HepG2 (cell line): ENCODE measurements at regions not wholly inside any gene's neighbourhood (a gene's known extent, or its start where the extent isn't known, plus 50 kb on each side); places are given as distances from the start of the nearest gene placed in this dataset.

Source experiments
- ATAC-seq: fragments of 200-7000 bp; cut with Tn5 transposase; 3 replicates; pipeline ENCODE4 v1.9.1; 2020; ENCODE audit warnings: mild to moderate bottlenecking, moderate library complexity
- BruUV-seq: library from RNA; stranded (reverse); fragments of 400-500 nt; replicated peaks from 2 replicates; lab custom pipeline; 2021; lab: Mats Ljungman, UMichigan
- CTCF ChIA-PET: fragments of 300-600 bp; formaldehyde crosslinking; extraction: SDS; loops from one replicate; lab custom pipeline; 2021; ENCODE audit warnings: low total read pairs, inconsistent platforms, low intra/inter-chr PET ratio; lab: Yijun Ruan, JAX
- POLR2A ChIA-PET: fragments of 350-600 bp; sonication (Branson Sonifier 250); formaldehyde crosslinking; loops from one replicate; lab custom pipeline; 2020; ENCODE audit warnings: antibody characterized with exemption, inconsistent platforms; lab: Yijun Ruan, JAX
- DNase-seq: peaks from one replicate; pipeline ENCODE4 v3.0.0-alpha.2; 2015; ENCODE audit warnings: low spot score
- FAIRE-seq: peaks from 3 replicates; lab custom pipeline; 2011; peaks lifted over from hg19 to GRCh38; lab: Jason Lieb, UNC
- H2AFZ ChIP-seq: one replicate; pipeline ENCODE4 v1.6.1; 2011; ENCODE audit warnings: low read length, inconsistent platforms
- H3K27ac ChIP-seq: fragments of 300-600 bp; 3 replicates; pipeline ENCODE4 v1.8.0; 2011; ENCODE audit warnings: mixed run types, mild to moderate bottlenecking, mixed read lengths, low read length, inconsistent platforms; ENCODE audit not compliant: insufficient read depth; ENCODE audit errors: extremely low read length
- H3K27me3 ChIP-seq, 2 experiments: fragments of 200-600 bp in 1 of 2; 2 replicates in 1 of 2; 3 replicates in 1 of 2; pipeline versions ENCODE4 v1.6.0 to v1.8.0; 2011; ENCODE audit warnings: low read length in 2 of 2, mild to moderate bottlenecking in 2 of 2, moderate library complexity in 2 of 2, inconsistent platforms in 1 of 2; ENCODE audit not compliant: insufficient read depth in 2 of 2, control insufficient read depth in 1 of 2
- H3K36me3 ChIP-seq, 2 experiments: fragments of 200-600 bp in 1 of 2; replicated peaks in 1 of 2; 2 replicates in 1 of 2; 3 replicates in 1 of 2; pipeline versions ENCODE4 v1.5.1 to v1.8.0; 2011; ENCODE audit warnings: low read length in 2 of 2, inconsistent platforms in 1 of 2; ENCODE audit not compliant: insufficient read depth in 2 of 2, control insufficient read depth in 1 of 2
- H3K4me1 ChIP-seq: 2 replicates; pipeline ENCODE4 v1.5.1; 2012; ENCODE audit warnings: low read length, inconsistent platforms; ENCODE audit not compliant: insufficient read depth
- H3K4me2 ChIP-seq: 2 replicates; pipeline ENCODE4 v1.6.0; 2011; ENCODE audit warnings: low read depth, low read length, inconsistent platforms
- H3K4me3 ChIP-seq, 3 experiments: fragments of 200-600 bp in 1 of 3; sonication (generic), shearing (Covaris generic) in 1 of 3; replicated peaks in 1 of 3; 2 replicates each; pipeline ENCODE4 v1.5.1; 2011 to 2016; ENCODE audit warnings: low read length in 3 of 3, inconsistent platforms in 2 of 3, low read depth in 2 of 3, mild to moderate bottlenecking in 2 of 3, control low read depth in 1 of 3, mixed read lengths in 1 of 3; ENCODE audit not compliant: insufficient read depth in 1 of 3
- H3K79me2 ChIP-seq: one replicate; pipeline ENCODE4 v1.6.1; 2011; ENCODE audit warnings: low read length, inconsistent platforms; ENCODE audit not compliant: insufficient read depth
- H3K9ac ChIP-seq: 2 replicates; pipeline ENCODE4 v1.6.0; 2011; ENCODE audit warnings: mild to moderate bottlenecking, low read depth, low read length, inconsistent platforms; ENCODE audit not compliant: insufficient read depth
- H3K9me3 ChIP-seq: 2 replicates; pipeline ENCODE4 v1.5.1; 2012; ENCODE audit warnings: mild to moderate bottlenecking, low read length
- H4K20me1 ChIP-seq: 2 replicates; pipeline ENCODE4 v1.6.0; 2011; ENCODE audit warnings: inconsistent platforms, mild to moderate bottlenecking, low read length, moderate library complexity; ENCODE audit not compliant: insufficient read depth
- FOXA1 ChIP-seq, 2 experiments: fragments of 450-650 bp in 1 of 2; sonication (generic) in 1 of 2; formaldehyde crosslinking in 1 of 2; IDR thresholded peaks; 2 replicates each; pipeline versions ENCODE4 v1.4.0 to v1.6.1; 2016 to 2020; ENCODE audit warnings: missing genetic modification reagents in 1 of 2
- HNRNPUL1 ChIP-seq: fragments of 200-400 bp; formaldehyde crosslinking; IDR thresholded peaks from 2 replicates; pipeline ENCODE4 v1.6.1; 2017; ENCODE audit warnings: low read depth, mild to moderate bottlenecking, low read length, moderate library complexity
- KDM6A ChIP-seq: IDR thresholded peaks from 2 replicates; pipeline ENCODE4 v1.6.1; 2016; ENCODE audit warnings: low read depth
- STAT5B ChIP-seq: sonication (generic); formaldehyde crosslinking; IDR thresholded peaks from 2 replicates; pipeline ENCODE4 v1.4.0; 2020; ENCODE audit warnings: missing genetic modification reagents
- THAP11 ChIP-seq: IDR thresholded peaks from 2 replicates; pipeline ENCODE4 v1.6.1; 2016; ENCODE audit warnings: missing biosample characterization, missing genetic modification reagents
- ZBTB44 ChIP-seq: sonication (generic); formaldehyde crosslinking; IDR thresholded peaks from 2 replicates; pipeline ENCODE4 v1.4.0; 2020; ENCODE audit warnings: missing genetic modification reagents
- ZFP1 ChIP-seq: IDR thresholded peaks from 2 replicates; pipeline ENCODE4 v1.6.1; 2016
- ZNF18 ChIP-seq: sonication (generic); formaldehyde crosslinking; IDR thresholded peaks from 2 replicates; pipeline ENCODE4 v1.8.0; 2022; ENCODE audit warnings: mild to moderate bottlenecking, missing genetic modification reagents; ENCODE audit not compliant: insufficient replicate concordance
- WGBS: methylation state at CpG from one replicate; pipeline ENCODE4 v1.1.6; 2017; ENCODE audit warnings: low lambda C conversion rate; 5-methylcytosine and 5-hydroxymethylcytosine counted together
- in situ Hi-C: cut with HindIII; loops from 2 replicates; pipeline ENCODE4 v1.10.0; 2017; ENCODE audit warnings: low pct_unique_long_range_greater_than_20kb; ENCODE audit not compliant: extremely low pct_ligation_motif_present
- intact Hi-C: fragments of 100-400 bp; cut with micrococcal nuclease; formaldehyde crosslinking; loops from one replicate; pipeline ENCODE4 v1.10.0; 2022; ENCODE audit not compliant: unreplicated experiment

DNA sequence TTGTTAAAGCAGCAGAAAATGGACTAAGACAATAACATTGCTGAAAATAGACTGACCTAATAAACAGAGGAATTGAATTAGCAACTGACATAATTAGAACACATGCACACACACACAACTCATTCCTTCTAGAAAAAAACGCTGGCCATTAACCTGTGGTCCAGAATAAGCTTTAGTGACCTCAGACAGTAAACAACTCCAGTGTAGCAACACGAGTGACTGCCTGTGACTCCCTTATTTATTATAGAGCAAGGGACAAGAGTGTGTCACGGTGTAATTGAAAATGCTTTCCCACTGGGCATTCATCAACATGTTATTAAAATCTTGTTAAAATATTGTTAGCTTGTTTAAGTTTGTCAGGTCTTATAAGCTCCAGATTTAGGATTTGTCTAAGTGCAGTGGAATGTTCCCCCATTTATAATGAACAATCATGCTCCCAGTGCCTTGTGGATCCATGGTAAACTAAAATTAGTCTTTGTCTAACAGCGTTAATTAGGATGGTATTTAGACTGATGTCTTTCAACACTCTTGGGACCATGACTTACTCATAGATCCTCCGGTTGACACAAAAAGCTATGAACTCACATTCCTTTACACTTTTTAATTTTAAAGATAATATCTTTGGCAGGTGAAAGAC lies 111.7 kb upstream of the IRS2 start:
- H3K27me3 ChIP-seq, result no peaks in the 10 kb centered on the region; a peak in 1 of 5 replicates
- ChIA-PET POLR2A (no interaction called here), CTCF (no interaction called here)
- H3K4me1 ChIP-seq, result no peaks in the 10 kb centered on the region
- H3K79me2 ChIP-seq, result no peaks in the 10 kb centered on the region
- no peaks in the 10 kb centered on the region for H3K9me3 ChIP-seq
- H3K27ac ChIP-seq, result no peak overlapping the region
- ATAC-seq (no peak), FAIRE-seq (no peak), DNase-seq (no peak)
- no peak for TF ChIP-seq FOXA1 (IDR thresholded peaks at IDR 0.05)
- no peak for TF ChIP-seq FOXA1 (CRISPR knock-in tag; IDR thresholded peaks at IDR 0.05)
- TF ChIP-seq ZBTB44 (CRISPR knock-in tag), result no peak
- no peak for TF ChIP-seq STAT5B (CRISPR knock-in tag)
- no peak for TF ChIP-seq KDM6A (CRISPR knock-in tag)
- no peak for TF ChIP-seq ZFP1
- TF ChIP-seq HNRNPUL1, result no peak
- no peak for TF ChIP-seq THAP11 (CRISPR knock-in tag)
- no peak for TF ChIP-seq ZNF18 (CRISPR knock-in tag)
- H3K36me3 ChIP-seq, result no peaks in the 10 kb centered on the region
- WGBS, result 12% methylated on average over 5 of the region's 5 CpGs
- no peak overlapping the region for H2AFZ ChIP-seq
- no peak overlapping the region for H3K4me3 ChIP-seq
- BruUV-seq, result no TSS peak
- no peaks in the 10 kb centered on the region for H4K20me1 ChIP-seq
- in situ Hi-C loops (no loop called here), intact Hi-C loops (no loop called here)
- H3K9ac ChIP-seq, result no peak overlapping the region
- H3K4me2 ChIP-seq, result no peak overlapping the region
